K562 (cell line): ENCODE measurements at regions not wholly inside any gene's neighbourhood (a gene's known extent, or its start where the extent isn't known, plus 50 kb on each side); places are given as distances from the start of the nearest gene placed in this dataset.

ENCODE experiments used
- BMI1 ChIP-seq: fragments of 150-350 bp; IDR thresholded peaks from 2 replicates; pipeline ENCODE4 v1.6.1; 2014; ENCODE audit warnings: low read length
- CBFB ChIP-seq: sonication (generic); formaldehyde crosslinking; IDR thresholded peaks from 2 replicates; pipeline ENCODE4 v1.4.0; 2020; ENCODE audit warnings: mild to moderate bottlenecking, missing genetic modification reagents
- CBX3 ChIP-seq, 2 experiments: IDR thresholded peaks; 1 replicate in 1 of 2; 2 replicates in 1 of 2; pipeline ENCODE4 v1.6.1; 2012; ENCODE audit warnings: inconsistent platforms in 2 of 2, low read length in 2 of 2, borderline replicate concordance in 1 of 2, control low read depth in 1 of 2
- FOXK2 ChIP-seq, 2 experiments: fragments of 450-650 bp; IDR thresholded peaks in 1 of 2; conservative IDR thresholded peaks in 1 of 2; 2 replicates each; pipeline ENCODE4 v1.6.1; 2016; ENCODE audit warnings: low read depth in 2 of 2, mild to moderate bottlenecking in 1 of 2
- GABPB1 ChIP-seq: sonication (generic); formaldehyde crosslinking; IDR thresholded peaks from 2 replicates; pipeline ENCODE4 v1.8.0; 2022; ENCODE audit warnings: mild to moderate bottlenecking, missing genetic modification reagents
- GATAD2A ChIP-seq: fragments of 450-650 bp; IDR thresholded peaks from 2 replicates; pipeline ENCODE4 v1.6.1; 2017
- GATAD2B ChIP-seq: fragments of 450-650 bp; IDR thresholded peaks from 2 replicates; pipeline ENCODE4 v1.6.1; 2017; ENCODE audit warnings: mild to moderate bottlenecking, borderline replicate concordance
- HOMEZ ChIP-seq: fragments of 250-450 bp; sonication (Bioruptor Pico); IDR thresholded peaks from 2 replicates; pipeline ENCODE4 v1.4.0; 2020; ENCODE audit warnings: mild to moderate bottlenecking, moderate library complexity
- MEF2A ChIP-seq: IDR thresholded peaks from 2 replicates; pipeline ENCODE4 v1.6.1; 2011; ENCODE audit warnings: low read depth, mild to moderate bottlenecking, low read length, moderate library complexity; ENCODE audit not compliant: control insufficient read depth
- MNT ChIP-seq, 2 experiments: fragments of 450-650 bp; conservative IDR thresholded peaks; 2 replicates each; pipeline ENCODE4 v1.6.1; 2017; ENCODE audit warnings: mild to moderate bottlenecking in 2 of 2, moderate library complexity in 2 of 2
- PURB ChIP-seq: sonication (generic); formaldehyde crosslinking; IDR thresholded peaks from 2 replicates; pipeline ENCODE4 v1.9.0; 2021; ENCODE audit warnings: low read depth, mild to moderate bottlenecking, missing genetic modification reagents
- RAD21 ChIP-seq, 2 experiments: fragments of 250-450 bp in 1 of 2; fragments of 450-650 bp in 1 of 2; sonication (Bioruptor Pico) in 1 of 2; formaldehyde crosslinking in 1 of 2; IDR thresholded peaks in 1 of 2; conservative IDR thresholded peaks in 1 of 2; 2 replicates each; pipeline versions ENCODE4 v1.4.0 to v1.8.0; 2020 to 2022; ENCODE audit warnings: mild to moderate bottlenecking in 2 of 2, moderate library complexity in 1 of 2
- SMARCC2 ChIP-seq: fragments of 450-650 bp; IDR thresholded peaks from 2 replicates; pipeline ENCODE4 v1.6.1; 2017; ENCODE audit warnings: antibody characterized with exemption, moderate library complexity, mild to moderate bottlenecking, low read depth
- SP1 ChIP-seq: sonication (generic); formaldehyde crosslinking; IDR thresholded peaks from 2 replicates; pipeline ENCODE4 v1.8.1; 2022; ENCODE audit warnings: mild to moderate bottlenecking, missing genetic modification reagents
- TARDBP ChIP-seq: fragments of 450-650 bp; IDR thresholded peaks from 2 replicates; pipeline ENCODE4 v1.6.1; 2016
- U2AF2 ChIP-seq: fragments of 200-400 bp; formaldehyde crosslinking; optimal IDR thresholded peaks from 2 replicates; pipeline ENCODE3; 2017; ENCODE audit warnings: low read depth, mild to moderate bottlenecking, low read length
- YY1 ChIP-seq, 3 experiments: IDR thresholded peaks; 2 replicates each; pipeline ENCODE4 v1.6.1; 2011; ENCODE audit warnings: low read length in 2 of 3, mild to moderate bottlenecking in 2 of 3, moderate library complexity in 2 of 3, borderline replicate concordance in 1 of 3, control low read depth in 1 of 3, low read depth in 1 of 3; ENCODE audit not compliant: insufficient read depth in 3 of 3, insufficient replicate concordance in 2 of 3, control insufficient read depth in 1 of 3, insufficient read length in 1 of 3; ENCODE audit errors: extremely low read depth in 1 of 3
- ZBTB17 ChIP-seq: fragments of 450-650 bp; formaldehyde crosslinking; IDR thresholded peaks from 2 replicates; pipeline ENCODE4 v1.4.0; 2020; ENCODE audit warnings: mild to moderate bottlenecking
- TF ChIP-seq, protein P1 (sequence below): fragments of 450-650 bp; IDR thresholded peaks from 2 replicates; pipeline ENCODE4 v1.6.1; 2016; ENCODE audit warnings: missing biosample characterization, missing genetic modification characterization
- TF ChIP-seq, protein P2 (sequence below): fragments of 450-650 bp; IDR thresholded peaks from 2 replicates; pipeline ENCODE4 v1.6.1; 2016; ENCODE audit warnings: antibody characterized with exemption

DNA sequence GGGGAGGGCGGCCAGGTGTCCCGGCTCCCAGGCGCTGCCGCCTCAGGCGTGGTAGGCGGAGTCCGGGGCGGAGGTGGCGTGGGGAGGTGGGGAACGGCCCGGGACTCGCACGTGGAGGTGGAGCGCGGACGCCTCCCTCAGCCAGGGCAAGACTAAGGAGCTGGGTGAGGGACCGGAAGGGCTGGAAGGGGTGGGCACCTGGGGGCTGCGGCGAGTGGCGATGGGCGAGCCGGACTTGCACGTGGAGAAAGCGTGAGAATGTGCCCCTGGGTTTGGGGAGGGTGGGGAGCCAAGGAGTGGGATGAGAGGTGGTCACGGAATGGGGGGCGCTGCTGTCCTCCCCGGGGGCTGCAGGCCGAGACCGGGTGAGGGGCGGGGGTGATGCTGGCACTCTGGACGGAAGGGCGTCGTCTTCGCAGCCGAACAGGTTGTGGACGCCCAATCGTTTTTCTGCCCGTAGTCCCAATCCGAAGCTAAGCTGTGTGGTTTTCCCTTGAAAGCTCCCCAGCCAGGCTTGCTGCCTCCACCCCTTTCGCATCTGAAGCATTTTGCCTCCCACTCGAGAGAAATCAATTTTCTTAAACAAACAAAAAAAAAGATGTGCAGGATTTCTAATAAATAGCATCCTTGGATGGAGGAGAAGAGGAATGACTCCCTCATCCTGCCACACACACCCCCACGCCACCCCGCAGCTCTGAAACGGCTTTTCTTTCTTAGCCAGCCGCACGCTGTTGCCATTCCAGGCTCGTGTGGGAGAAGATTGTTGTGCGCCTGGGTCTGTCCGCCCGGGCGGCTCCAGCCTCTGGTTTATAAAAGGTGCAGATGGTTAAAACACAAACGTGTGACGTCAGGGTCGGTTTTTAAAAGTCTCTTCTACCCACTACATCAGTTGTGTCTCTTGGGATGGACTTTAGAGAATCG is 62.5 kb upstream of the ANKRD28 start (continued):
- TF ChIP-seq MEF2A = no peak
- 0 out of 2 replicates have a peak, but pooled peaks have one; percentile 42 for TF ChIP-seq GATAD2A
- TF ChIP-seq GATAD2B = no peak
- TF ChIP-seq, protein P1, sequence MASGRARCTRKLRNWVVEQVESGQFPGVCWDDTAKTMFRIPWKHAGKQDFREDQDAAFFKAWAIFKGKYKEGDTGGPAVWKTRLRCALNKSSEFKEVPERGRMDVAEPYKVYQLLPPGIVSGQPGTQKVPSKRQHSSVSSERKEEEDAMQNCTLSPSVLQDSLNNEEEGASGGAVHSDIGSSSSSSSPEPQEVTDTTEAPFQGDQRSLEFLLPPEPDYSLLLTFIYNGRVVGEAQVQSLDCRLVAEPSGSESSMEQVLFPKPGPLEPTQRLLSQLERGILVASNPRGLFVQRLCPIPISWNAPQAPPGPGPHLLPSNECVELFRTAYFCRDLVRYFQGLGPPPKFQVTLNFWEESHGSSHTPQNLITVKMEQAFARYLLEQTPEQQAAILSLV = no peak
- peak in 1 of 3 experiments; percentile 7 for TF ChIP-seq YY1 (IDR thresholded peaks at IDR 0.05; ENCODE audit: borderline replicate concordance in 1 of 3, control insufficient read depth in 1 of 3, extremely low read depth in 1 of 3, insufficient read depth in 3 of 3, insufficient read length in 1 of 3, insufficient replicate concordance in 2 of 3, low read depth in 1 of 3, low read length in 2 of 3)
- no peak for TF ChIP-seq PURB (CRISPR knock-in tag)
- TF ChIP-seq BMI1 = no peak
- TF ChIP-seq RAD21 (CRISPR knock-in tag; conservative IDR thresholded peaks at IDR 0.05 in 1 of 2, IDR thresholded peaks at IDR 0.05 in 1 of 2) = no peak
- no peak for TF ChIP-seq HOMEZ (CRISPR knock-in tag)
- peak; percentile 87 to 93 for TF ChIP-seq MNT (conservative IDR thresholded peaks at IDR 0.05)
- TF ChIP-seq, protein P2, sequence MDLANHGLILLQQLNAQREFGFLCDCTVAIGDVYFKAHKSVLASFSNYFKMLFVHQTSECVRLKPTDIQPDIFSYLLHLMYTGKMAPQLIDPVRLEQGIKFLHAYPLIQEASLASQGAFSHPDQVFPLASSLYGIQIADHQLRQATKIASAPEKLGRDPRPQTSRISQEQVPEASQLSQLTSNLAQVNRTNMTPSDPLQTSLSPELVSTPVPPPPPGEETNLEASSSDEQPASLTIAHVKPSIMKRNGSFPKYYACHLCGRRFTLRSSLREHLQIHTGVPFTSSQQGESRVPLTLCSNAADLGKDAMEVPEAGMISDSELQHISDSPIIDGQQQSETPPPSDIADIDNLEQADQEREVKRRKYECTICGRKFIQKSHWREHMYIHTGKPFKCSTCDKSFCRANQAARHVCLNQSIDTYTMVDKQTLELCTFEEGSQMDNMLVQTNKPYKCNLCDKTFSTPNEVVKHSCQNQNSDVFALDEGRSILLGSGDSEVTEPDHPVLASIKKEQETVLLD = peak; percentile 75
- TF ChIP-seq TARDBP = no peak
- TF ChIP-seq U2AF2 = no peak
- TF ChIP-seq GABPB1 = peak; percentile 32; the same call in 1 of the 2 replicates
- TF ChIP-seq FOXK2 (conservative IDR thresholded peaks at IDR 0.05 in 1 of 2, IDR thresholded peaks at IDR 0.05 in 1 of 2; ENCODE audit: low read depth in 2 of 2) = 0 out of 4 replicates have a peak, but pooled peaks have one; percentile 4 to 20
- no peak for TF ChIP-seq CBFB (CRISPR knock-in tag)
- no peak for TF ChIP-seq SMARCC2
- TF ChIP-seq SP1 (CRISPR knock-in tag) = 0 out of 2 replicates have a peak, but pooled peaks have one; percentile 54
- TF ChIP-seq CBX3 (IDR thresholded peaks at IDR 0.05; ENCODE audit: borderline replicate concordance in 1 of 2, low read length in 2 of 2) = no peak; a peak in 1 of 3 replicates
- peak; percentile 64; the same call in 1 of the 2 replicates for TF ChIP-seq ZBTB17 (CRISPR knock-in tag)
